HG03159 (cell line): ENCODE measurements at regions not wholly inside any gene's neighbourhood (a gene's known extent, or its start where the extent isn't known, plus 50 kb on each side); places are given as distances from the start of the nearest gene placed in this dataset.

Experiments
- ATAC-seq: cut with Tn5 transposase; IDR thresholded peaks from one replicate; pipeline ENCODE4 v1.9.1; 2021; ENCODE audit warnings: mild to moderate bottlenecking, moderate library complexity; ENCODE audit not compliant: unreplicated experiment

DNA sequence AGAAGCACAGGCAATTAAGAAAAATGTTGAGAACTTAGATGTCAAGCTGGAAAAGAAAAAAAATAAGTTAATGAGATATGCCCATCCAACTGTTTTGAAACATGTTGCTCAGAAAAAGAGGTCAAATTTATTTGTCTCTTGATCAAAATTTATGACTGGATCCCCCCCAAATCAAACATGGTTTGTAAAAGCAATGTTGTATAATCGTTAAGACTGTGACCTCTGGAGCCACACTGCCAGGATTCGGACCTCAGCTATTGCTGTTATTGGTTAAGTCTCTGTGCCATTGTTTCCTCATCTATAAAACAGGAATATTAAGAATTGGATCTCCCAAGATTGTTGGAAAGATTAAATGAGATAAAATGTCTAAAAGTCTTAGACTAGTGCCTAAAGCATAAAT, 51.9 kb upstream of the LRRK2 start:
- ATAC-seq: no peak

DNA sequence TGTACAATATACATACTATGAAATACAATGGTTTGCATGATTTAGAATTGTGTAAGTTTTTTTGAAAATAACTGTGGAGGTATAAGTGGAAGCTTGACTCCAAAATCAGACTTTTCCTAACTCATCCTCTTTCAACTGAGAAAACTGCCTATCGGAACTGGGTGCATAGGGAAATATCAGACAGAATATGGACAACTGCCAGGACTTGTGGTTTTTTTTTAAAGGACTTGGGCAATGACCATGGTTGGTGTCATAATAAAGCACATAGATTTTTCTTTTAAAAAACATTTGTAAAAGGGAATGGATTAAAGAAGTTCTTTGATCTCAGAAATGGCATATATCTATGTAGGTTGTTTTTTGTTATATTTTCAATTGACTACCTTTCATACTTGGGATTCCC, 53.3 kb upstream of the LRRK2 start:
- no peak for ATAC-seq

DNA sequence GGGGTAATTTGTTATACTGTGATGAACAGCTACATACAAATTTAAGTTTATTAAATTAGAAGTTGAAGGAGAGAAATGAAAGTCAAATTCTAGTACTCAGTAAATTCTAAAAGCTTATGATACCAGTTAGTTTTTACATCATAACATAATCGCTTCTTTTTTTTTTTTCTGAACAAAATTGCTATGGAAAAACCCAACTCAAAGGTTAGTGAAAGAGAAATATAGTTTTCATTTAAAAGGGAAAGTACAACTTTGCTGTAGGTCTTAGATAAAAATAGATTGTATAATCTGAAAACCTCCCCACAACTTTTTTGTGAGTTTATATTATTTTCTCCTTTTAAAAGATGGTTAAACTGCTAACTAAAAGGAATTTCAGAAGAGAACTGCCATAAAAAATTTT, 53.7 kb upstream of the LRRK2 start:
- ATAC-seq: no peak

DNA sequence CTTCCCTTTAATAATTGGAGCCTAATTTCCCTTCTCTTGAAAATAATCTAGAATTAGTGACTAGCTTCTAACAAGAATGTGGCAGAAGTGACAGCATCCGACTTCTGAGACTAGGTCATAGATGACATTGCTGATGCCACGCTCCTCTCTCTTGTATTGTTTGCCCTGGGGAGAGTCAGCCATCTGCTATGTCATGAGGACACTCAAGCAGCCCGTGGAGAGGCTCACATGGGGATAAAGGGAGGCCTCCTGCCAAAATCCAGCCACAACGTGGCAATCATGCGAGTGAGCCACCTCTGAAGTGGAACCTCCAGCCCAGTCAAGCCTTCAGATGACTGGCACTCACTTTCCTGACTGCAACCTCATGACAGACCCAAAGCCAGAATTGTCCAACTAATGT, 54.2 kb upstream of the LRRK2 start:
- ATAC-seq: no peak

DNA sequence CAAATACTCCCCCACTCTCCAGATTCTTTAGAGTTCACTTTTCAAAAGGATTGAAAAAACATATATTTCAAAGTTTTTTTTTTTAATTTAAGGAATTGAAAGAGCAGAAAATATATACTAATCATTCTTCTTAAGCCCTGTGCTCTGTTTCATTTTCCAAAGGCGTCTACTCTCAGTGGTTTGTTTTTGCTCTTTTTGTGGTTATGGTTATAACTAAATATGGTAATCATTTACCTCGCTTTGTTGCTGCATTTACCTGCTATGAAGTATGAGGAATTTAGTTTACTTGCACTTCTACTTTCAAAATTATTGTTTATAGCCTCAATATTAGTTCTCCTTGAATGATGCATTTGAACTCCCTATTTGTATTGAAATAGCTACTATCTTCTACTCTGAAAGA, 55.9 kb upstream of the LRRK2 start:
- ATAC-seq: peak; percentile 91

DNA sequence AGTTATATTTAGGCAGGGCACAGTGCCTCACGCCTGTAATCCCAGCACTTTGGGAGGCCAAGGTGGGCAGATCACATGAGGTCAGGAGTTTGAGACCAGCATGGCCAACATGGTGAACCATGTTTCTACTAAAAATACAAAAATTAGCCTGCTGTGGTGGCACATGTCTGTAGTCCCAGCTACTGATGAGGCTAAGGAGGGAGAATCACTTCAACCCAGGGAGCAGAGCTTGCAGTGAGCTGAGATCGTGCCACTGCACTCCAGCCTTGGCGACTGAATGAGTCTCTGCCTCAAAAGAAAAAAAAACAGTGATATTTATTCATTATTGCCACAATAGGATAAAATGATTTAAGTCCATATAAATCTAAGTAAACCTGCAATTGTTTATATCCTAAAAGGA, 56.4 kb upstream of the LRRK2 start:
- ATAC-seq: peak; percentile 31

DNA sequence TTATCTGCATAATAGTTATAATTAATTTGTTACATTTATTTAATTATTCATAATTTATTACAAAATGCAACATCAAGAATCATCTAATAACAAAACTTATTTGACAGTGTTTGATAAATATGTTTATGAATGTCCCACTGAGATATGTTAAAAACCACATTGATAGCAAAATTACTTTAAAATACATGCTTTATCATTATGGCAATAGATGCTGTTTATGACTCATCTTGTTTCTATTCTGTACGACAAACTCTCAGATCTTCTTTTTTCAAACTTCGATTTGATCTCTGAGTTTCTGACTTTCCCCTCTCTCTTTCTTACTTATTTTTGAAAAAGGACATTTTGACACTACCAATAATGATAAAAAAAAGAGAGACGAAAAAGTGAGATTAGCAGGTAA, 56.8 kb upstream of the LRRK2 start:
- ATAC-seq: peak; percentile 67

DNA sequence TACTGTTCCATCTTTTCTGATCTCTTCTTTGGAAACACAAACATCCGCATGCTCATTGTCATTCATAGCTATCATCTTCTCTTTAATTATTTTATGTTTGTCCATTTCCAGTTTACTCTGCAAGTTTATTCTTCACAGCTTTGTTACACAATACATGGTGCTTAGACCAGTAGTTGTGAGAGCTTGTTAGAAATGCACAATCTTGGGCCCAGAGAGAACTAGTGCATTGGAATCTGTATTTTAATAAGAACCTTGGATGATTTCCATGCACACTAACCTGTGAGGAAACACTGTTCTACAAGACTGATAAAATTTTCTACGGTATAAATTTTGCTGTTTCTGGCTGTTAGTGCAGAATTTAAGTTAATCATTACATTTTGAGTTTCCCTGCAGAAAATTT, 59.3 kb upstream of the SLC2A13 start:
- ATAC-seq: no peak

DNA sequence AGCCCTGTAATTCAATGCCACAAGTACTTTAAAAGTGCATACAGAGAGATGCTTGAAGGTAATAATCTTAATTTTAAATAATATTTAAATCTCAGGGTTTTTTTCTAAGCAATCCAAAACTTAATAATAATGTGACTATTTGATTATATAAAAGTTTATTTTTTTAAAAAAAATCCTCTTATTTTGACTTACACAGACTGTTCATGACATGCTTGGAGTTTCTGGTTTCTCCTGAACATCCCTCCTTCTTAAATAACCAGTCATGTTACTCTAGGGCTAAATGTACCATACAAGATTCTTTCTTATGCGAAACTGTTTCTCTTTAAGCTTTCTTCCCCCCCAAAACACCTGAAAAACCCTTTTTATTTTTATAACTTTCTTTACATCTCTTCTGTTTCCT, 58.2 kb upstream of the SLC2A13 start:
- no peak for ATAC-seq

DNA sequence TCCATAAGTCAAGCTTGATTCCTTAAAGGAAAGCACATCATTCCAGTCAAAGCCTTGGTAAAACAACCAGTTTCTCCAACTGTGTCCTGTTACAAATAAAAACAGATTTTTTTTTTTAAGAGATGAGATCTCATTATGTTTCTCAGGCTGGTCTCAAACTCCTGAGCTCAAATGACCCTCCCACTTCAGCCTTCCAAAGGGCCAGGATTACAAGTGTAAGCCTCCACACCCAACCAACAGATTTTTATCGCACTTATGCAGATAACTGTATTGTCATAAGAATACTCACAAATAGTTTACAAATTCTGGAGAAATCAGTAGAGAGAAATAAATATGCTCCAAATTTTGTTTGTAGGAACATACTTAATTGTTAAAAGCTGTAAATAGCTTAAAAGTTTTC, 56.2 kb upstream of the SLC2A13 start:
- ATAC-seq: no peak

DNA sequence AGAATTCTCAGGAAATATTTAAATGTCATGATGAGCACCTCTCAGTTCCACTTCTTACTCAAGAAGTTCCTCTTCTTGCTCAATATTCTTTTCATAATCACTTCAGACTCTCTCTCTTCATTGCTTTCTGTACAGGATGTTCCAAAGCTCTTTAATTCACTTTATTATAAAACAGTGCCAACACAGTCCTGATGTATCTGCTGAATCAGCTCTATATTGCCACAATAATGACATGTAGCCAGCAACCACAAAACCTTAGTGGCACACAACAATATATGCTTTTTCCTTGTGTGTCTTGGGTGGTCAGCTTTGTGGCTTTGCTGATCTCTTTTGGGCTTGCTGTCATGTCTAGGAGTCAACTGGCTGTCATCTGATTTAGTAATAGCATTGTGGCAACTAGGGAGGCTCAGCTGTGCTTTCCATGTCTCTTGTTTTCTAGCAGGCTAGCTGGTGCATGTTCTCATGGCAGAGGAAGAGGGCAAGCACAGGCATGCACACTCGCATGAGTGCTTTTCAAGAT, 52.8 kb upstream of the SLC2A13 start:
- peak; percentile 53 for ATAC-seq

DNA sequence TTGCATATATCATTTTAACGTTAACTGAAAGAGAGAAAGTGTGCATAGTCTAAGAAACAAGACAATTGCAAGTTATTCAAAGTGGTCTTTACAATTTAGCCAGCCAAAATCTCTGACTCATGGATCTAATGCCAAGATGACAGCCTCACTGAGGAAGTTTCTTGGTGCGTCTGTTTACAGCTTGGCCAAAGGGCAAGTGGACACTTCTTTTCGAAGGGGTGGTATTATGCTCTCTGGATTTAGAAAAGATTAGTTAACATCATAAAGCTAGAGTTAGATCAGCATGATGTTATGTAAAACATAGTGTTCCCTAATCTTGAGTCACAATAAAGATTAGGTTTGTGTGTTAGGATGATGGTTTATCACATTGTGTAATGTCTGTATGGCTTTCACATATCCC, 51.5 kb upstream of the SLC2A13 start:
- ATAC-seq: no peak

DNA sequence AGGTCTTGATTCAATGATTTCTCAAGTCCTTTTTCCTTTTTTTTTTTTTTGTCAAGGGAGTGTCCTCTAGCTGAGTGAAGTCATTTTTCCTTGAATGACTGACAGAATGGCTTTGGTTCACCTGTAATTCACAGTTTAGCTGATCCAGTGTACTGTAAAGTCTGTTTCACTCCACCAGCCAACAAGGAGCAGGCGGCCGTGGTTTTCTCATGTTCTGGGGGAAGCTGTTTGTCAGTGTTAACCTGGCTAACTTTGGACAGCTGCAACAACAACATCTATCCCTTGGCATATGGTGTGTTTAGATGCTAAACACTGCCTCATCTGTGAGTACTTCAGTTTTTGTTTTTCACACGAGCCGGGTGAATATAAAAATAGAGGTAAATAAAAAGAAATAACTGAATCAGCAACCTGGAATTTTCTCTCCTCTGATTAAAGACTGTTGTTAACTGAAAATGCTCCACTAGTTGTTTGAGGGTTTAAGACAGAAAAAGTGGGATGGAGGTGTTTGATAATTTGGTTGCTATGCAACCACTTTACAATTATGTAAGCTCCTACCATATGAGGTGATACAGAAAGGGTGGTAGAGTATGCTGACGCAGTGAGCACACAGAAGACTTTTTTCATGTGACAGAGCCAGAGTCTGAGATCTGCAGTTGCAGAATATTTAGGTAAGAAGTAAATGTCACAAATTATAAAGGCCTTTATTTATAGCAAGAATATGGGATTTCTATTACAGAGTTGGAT, 50.3 kb upstream of the SLC2A13 start:
- no peak for ATAC-seq
